ENCODE measurements at regions not wholly inside any gene's neighbourhood (a gene's known extent, or its start where the extent isn't known, plus 50 kb on each side); places are given as distances from the start of the nearest gene placed in this dataset.
"Not testable (repeated sequence)": the region's sequence is repeated elsewhere in the genome, so short reads cannot be mapped to it uniquely, and the experiment has no call there.

DNA sequence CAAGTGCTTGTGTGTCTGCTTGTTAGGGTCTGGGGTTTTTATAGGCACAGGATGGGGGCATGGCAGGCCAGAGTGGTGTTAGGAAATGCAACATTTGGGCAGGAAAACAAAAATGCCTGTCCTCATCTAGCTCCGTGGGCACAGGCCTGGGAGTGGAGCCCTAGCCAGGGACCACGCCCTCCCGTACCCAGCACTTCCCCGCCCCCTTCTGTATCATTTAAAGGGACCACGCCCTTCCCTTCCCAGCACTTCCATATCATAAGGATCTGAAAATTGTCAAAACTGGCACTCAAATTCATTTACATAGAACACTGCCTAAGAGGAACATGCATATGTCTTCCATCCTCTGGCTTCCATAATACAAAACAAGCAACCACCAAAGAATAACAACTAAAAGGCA is 185.8 kb downstream of the B3GLCT start:
- DNase-seq: no peak

DNA sequence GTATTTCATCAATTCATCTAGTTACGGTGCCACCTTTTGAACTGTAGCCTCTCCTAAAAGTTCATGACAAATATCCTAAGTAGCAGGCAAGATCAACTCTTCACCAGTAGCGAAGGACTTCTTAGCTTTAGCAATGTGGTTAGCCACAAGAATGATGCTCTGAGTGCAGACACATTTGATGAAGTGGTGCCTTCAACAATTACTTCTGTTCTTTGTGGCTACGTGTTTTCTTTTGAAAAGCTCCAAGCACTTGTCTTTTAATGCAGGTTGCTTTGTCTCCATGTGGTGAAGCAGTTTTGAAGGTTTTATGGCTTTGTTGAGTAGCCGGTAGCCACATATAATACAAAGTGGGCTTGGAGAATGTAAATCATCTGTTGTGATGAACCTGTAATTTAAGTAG is 194.7 kb downstream of the B3GLCT start:
- no peak for DNase-seq

DNA sequence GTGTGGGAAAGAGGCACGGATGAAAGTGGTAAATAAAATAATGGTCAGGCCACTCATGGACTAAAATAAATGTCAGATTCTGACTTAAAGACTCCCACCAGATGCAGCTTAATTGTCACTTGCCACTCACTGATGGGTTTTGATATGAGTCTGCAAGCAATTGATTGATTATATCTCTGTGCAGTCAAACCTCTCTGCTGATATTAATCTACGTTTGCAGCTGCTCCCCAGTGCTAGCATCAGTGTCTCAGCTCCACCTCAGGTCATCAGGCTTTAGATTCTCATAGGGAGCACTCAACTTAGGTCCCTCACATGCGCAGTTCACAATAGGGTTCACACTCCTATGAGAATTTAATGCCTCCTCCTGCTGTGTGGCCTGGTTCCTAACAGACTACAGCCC is 195.3 kb downstream of the B3GLCT start:
- no peak for DNase-seq

DNA sequence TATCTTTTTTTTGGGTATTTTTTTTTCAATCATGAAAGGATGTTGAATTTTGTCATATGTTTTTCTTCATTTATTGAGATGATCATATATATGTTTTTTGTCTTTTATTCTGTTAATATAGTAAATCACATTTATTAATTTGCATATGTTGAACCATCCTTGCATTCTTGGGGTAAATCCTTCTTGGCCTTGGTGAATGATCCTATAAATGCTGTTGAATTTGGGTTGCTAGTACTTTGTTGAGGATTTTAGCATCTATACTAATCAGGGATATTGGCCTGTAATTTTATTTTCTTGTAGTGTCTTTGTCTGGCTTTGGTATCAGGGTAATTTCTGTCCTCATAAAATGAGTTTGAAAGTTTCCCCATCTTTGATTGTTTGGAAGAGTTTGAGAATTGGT is 199.9 kb downstream of the B3GLCT start:
- no peak for DNase-seq

DNA sequence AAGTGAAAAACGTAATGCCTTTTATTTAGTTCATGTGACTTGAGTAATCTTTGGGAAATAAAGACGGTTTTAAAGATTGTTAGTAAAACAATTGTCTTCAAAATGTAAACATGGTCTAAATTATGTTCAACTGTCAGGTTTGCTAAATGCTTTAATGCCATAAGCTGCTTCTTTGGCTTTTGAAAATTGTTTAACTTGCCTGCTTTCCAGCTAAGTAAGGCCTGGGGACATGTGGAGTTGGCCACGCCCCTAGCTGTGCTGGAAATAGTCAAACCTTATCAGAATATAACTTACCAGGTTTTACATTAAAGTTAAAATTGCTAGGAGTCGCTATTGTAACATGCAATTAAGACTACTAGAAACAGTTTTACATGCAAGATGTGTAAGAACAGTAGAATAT is 203.9 kb downstream of the B3GLCT start:
- not testable (repeated sequence) for DNase-seq

DNA sequence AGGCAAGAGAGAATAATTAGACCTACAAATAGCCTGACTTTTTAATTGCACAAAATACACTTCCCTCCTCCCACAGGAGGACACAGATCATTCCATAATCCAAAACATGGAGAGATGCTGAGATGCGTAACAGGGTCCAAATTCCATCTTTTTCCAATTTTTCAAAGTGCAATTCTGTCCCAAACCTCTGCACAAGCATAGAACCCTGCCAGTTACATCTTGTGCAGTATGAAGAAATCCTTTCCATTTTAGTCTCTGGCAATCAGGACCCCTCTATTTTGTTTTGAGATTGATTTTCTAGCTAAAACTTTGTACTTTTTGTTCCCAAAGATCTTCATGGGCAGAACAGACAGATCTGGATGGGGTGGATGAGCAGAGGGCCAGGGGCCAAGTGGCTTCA is 209.2 kb downstream of the B3GLCT start:
- no peak for DNase-seq

DNA sequence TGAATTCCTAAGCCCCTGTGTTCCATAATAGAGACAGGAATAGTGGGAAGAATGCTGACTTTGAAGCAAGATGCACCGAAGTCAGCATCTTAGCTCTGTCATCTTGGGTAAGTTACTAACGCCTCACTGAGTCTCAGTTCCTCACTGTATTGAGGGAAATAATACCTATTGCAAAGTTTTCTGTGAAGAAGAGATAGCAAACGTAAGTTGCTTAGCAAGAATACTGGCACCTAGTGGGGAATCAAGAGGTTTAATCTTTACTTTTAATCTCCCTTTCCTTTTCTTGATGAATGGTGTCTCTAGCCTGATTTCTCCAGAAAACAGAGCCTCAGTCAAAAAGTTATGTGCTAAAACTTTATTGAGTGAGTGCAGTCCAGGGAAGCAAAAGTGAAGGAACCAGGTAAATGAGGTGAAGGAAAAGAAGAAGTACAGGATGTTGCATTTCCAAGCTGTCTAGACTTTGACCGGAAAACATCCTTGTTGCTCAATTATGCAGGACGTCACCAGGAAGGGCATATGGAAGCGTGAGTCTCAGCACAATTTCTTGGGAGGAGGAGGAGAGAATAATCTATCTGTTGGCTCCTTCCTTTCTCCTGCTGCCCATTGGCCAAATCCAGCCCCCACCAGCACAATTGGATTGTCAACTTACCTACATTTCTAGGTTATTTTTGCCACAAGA is 210.0 kb downstream of the B3GLCT start:
- no peak for DNase-seq

DNA sequence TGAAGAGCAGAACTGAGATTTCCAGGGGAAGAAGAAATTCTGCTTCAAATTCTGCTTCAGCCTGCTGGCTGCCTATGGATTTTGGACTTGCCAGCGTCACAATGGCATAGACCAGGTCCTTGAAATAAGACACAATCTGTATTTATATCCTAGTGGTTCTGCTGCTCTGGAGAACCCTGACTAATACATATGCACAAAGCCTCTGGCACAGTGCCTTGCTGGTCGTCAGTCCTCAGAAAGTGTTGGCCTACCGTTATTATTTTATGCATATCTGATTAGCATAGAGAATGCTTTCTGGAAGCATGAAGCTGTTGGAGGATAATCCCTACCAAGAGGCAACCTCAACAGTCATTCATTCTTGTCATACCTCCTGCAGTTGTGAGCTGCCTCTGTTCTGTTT is 213.7 kb downstream of the B3GLCT start:
- DNase-seq: no peak

DNA sequence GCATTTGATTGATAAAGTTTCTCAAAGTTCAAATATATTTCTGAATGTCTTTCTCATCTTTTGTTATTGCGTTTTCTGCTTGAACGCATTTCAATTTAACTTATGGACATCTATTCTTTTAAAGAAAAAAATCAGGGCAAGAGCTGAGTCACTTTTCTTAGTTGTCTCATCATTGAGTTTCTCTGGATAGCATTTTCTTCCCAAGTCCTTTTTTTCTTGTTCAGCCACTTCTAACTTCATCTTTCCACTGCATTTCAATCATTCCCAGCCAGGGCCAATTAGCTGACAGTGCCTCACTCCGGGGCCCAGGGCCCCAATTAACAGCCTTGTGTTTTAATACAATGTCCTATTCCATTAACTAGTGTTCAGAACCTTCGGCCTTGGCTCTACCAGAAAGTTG is 216.3 kb downstream of the B3GLCT start:
- DNase-seq: no peak

DNA sequence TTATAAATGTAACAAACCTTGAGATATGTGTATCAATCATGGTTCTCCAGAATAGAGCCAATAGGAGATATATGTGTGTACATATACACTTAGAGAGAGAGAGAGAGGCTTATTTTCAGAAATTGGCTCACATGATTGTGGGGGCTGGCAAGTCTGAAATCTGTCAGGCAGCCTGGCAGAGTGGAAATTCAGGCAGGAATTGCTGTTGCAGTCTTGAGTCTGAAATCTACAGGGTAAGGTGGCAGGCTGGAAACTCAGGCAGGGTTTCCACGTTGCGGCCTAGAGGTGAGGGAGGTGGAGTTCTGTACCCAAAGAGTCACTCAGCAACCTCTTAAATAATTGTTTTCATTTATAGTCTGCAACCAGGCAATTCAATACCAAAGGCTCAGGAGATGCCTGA is 218.4 kb downstream of the B3GLCT start:
- DNase-seq: no peak

DNA sequence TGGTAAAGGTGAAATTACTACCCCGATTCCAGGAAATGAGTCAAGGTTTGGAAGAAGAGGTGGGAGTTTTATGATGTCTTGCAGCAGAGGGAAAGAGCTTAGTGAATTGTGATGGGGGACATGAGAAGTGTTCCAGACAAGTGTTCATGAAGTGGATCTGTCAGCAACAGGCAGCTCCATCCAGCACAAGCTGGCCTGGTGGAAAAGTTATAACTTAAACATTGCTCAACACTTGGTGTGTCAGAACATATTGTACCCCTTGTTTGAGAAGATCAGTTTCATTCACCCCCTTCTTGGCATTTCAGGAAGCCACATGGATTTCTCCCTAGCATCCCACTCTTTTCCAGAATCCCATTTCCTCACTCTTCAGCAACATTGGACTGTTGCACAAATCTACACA is 222.0 kb downstream of the B3GLCT start:
- DNase-seq: no peak

DNA sequence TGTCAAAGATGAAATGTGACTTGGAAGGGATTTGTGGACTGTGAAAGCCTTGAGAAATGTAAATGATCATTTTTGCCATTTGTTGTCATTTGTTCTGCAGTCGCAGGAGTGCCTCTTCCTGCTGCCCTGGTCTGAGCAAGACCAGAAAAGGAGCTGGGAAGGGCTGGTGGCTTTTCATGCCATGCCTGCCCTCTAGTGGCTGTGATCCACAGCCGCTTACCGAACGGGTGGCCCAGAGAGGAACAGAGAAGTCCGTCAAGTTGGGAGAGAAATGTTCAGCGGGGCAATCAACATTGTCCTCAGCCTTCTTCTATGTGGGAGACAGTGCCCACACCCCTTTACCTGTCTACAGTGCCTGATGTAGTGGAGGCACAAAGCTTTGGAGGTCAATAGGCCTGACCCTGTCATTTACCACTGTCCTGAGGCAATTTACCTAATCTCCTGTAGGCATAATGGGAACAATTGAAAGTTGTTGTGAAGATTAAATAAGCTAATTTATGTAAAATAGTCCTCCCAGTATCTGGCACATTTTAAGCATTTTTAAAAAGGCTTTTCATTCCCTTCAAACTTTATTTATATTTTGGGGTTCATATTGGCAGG is 224.5 kb downstream of the B3GLCT start:
- DNase-seq: peak; percentile 65

DNA sequence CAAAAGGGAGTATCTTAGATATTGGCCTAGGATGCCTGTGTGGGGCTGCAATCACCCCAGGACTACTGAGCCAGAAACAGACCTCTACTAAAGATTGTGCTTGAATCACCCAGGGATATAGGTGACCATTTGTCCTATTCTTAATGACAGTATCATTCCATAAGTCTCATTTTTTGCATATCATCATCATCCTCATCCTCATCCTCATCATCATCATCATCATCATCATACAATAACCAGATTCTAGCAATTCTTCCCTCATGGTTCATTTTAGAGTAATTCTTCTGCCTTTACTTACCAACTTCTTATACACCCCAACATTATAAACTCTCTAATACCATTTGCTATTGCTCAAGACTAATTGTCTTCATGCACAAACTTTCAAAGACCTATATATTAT is 226.6 kb downstream of the B3GLCT start:
- DNase-seq: no peak

DNA sequence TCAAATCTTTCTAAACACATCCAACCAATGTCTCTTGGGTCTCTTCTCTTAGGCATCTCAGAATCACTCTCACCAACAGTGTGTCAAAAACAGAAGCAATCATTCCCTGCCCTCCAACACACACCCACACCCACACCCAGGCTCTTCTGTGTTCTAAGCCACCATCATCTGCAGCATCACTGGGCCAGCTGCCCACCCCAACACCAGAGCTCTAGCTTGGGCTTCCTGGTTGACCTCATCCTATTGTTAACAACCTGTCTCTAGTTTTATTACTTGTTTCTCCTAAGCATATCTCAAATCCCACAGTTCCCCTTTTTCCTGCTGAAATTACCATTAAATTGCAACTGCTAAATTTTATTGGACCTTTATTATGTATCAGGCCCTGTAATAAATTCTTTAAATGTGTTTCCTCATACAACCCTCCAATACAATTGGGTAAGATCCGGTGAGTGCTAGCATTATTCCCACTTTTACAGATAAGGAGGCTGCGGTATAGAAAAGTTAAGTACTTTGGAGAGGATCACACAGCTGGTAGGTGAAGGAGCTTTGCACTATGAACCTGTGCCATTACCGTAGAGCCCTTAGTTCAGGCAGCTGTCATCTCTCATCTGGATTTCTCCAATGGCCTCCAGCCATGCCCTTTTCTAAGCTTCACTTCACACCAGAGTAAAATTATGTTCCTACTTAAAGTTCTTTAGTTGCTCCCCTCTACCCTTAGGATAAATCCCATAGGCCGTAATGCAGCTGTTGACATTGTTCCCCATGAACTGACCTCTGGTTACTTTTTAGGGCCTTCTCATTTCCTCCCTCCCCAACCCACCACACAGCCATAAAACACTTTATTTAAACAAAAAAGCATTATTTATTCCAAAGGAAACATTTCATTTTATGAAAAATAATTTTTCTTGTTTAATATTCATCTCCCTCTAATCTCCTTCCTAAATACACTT is 227.7 kb downstream of the B3GLCT start:
- DNase-seq: no peak

DNA sequence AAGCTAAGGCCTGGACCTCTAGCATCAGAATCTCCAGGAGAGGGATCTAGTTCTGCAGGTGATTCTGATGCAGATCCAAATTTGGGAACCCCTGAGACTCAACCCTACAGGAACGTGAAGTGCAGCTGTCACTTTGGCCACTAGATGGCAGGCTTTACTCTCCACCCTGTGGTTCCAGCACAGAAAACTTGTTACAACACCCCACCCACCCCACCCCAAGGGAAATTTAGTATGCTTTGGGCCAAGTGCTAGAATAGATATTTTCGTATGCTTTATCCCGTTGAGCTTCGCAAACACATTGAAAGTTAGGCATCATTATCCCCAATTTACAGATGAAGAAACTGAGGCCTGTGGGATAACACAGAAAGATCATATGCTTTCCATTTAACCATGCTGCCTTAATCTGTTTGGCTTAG is 232.0 kb downstream of the B3GLCT start:
- DNase-seq: no peak

DNA sequence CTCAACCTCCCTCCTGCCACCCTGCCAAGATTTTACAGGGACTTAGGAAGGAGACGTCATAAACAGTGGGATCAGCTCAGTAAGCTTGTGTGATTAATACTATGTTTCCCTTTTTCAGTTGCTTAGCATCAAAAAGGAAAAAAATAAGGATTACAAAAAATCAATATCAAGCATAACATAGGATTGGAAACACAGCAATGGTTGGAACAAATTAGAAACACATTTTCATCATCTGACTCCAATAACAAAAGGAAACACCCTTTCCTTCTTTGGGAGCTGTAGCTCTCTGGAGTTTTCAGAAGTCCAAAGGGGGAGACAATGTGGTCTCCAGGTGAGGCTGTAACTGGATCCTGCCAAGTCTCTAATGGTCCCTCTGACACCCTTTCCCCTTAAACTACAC is 233.4 kb downstream of the B3GLCT start:
- DNase-seq: no peak

DNA sequence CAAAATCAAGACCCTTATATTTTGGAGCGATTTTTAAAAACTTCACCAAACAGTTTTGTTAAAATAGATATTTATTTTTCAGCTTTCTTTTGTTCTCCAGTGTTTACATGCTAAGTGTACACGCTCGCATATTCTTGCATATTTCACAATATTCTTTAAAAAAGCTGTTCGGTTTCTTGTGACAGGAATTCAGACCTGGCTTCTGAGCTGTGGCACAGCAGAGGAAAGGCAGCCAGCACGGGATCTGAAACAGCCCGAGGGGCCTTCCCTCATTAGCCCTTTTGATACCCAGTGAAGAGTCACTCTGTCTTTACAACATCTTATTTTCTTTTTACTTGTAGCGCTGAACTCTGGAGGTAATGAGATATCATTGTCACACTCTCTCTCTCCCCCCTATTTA is 234.0 kb downstream of the B3GLCT start:
- no peak for DNase-seq

DNA sequence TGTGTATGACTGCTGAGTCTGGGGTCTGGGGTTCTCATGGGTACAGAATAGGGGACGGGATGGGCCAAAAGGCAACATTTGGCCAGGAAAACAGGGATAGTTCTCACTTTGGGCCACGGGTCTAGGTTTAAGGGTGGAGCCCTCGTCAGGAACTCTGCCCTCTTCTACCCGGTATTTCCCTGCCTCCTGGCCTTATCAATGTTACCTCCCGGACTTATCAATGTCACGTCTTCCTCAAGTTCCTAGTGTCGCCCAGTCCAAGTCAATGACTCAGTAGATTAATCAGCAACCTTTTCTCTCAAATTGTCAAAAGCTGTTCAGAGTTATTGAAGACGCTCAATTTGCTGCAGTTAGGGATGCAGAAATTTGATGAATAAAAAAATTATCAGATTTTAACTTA is 234.8 kb downstream of the B3GLCT start:
- DNase-seq: no peak

DNA sequence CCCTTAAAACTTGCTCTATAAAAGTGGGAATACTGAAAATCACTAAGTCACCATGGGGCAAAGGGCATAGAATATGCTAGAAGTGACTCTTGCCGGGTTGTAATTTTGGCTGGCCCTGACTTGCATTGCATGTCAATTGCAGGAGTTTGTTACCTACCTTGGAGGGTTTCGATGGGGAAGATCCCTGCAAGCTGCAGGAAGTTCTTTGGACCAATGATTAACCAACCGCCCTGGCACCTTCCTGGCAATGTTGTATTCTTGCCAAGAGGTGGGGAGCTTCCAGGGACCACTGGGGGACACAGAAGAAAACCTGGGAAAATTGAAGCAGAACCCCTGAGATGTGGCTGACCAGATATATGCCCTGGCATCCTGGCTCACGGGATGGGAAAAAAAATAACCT is 235.8 kb downstream of the B3GLCT start:
- no peak for DNase-seq

DNA sequence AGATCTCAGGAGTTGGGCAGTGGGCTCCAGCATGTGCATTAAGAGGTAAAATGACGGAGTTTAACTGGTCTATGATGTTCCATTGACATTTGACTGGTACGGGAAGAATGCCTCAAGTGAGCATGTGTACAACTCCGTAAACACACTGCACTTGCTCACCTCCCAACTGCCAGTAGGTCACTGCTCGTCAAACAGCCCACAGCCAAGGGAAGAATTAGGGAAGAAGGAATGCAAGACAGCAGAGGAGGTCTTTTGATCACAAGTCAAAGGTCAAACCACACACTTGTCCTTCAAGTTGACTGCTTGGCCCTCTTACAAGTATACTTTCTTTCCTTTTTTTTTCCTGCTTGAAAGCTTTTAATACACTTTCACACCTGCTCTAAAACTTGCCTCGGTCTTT is 236.7 kb downstream of the B3GLCT start:
- DNase-seq: no peak

DNA sequence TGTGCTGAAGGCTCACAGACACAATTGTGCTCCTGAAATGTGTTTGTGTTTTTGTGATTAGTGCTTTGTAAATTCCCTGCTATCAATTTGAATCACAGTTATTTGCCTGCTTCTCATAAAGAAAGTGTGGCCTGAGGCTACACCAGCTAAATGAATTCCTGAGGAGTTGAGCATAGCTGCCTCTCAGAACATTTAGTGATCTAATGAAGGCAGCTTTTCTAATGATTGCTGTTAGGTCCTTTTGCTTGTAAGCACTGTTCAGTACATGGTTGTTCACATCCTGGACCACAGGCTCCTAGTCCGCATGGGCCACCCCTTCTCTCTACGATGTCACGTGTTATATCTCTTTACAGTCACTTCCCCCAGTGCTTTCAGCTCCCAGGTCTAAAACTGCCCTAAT is 238.2 kb downstream of the B3GLCT start:
- no peak for DNase-seq

DNA sequence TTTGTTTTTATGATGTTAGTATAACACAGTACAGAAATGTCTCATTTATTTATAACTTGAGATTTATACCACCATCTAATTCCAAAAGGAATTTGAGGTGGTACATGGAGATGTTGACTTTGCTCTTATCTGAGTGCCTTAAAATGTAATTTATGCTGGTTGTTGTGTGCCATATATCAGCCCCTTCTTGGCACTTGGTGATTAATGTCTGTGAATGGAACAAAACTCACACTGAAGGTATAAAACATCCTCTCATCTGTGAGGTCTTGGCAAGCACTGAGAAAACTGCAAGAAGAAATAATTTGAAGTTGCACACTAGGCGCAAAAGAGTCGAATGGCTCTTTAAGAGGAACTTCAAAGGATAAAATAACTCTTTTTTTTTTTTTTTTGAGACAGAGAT is 240.4 kb downstream of the B3GLCT start:
- no peak for DNase-seq

DNA sequence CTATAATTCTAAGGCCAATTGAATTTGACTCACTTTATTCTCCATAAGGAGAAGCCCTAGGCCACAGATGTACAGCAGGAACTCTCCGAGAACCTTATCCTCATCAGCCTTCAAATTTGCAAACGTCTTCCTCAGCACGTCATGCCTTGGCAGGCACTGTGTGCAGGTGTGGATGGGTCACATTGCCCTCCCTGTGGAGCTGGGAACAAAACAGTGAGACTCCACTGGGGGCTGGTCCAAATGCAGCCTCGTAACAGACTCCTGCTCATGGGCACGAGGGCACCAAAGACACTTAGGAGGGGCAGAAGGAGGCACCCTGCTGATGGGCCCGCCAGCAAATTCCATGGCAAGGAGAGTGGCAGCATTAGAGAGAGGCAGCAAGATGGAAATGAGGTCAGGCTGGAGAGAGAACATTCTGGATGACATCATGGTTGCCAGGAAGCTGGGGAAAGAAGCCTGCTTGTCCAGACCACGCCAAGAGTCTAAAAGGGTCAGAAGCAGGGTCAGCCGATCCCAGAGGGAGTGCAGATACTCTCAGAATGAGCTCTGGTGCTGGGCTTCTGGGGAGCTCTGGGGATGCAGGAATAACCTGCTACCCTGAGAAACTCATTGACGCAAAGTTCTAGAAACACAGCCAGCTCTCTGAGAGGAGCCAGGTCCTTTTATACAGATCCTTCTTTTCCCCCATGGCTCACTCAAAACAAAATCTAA is 242.2 kb downstream of the B3GLCT start:
- DNase-seq: no peak
